T-helper 17 cell (primary cell): ENCODE measurements at regions not wholly inside any gene's neighbourhood (a gene's known extent, or its start where the extent isn't known, plus 50 kb on each side); places are given as distances from the start of the nearest gene placed in this dataset.

ENCODE experiments used
- ATAC-seq: fragments of 150-1000 bp; cut with Tn5 transposase; 2 replicates; pipeline ENCODE4 v1.10.0; 2021; ENCODE audit warnings: mild to moderate bottlenecking, moderate library complexity
- DNase-seq, 3 donors: peaks; one replicate each; pipeline versions ENCODE4 v3.0.0 to v3.0.0-alpha.2; 2020 to 2021
- H3K9me3 ChIP-seq: one replicate; pipeline ENCODE4 v1.7.0; 2013; ENCODE audit warnings: low read length, mild to moderate bottlenecking; ENCODE audit not compliant: control insufficient read depth, poor library complexity, severe bottlenecking
- H3K27ac Mint-ChIP-seq: one replicate; pipeline ENCODE4 v1.8.0; 2022; ENCODE audit warnings: mild to moderate bottlenecking, moderate library complexity, mixed read lengths
- H3K27me3 Mint-ChIP-seq: one replicate; pipeline ENCODE4 v1.8.0; 2022; ENCODE audit warnings: mixed read lengths
- H3K36me3 Mint-ChIP-seq: one replicate; pipeline ENCODE4 v1.8.0; 2022; ENCODE audit warnings: low read depth, mixed read lengths
- H3K4me1 Mint-ChIP-seq: one replicate; pipeline ENCODE4 v1.8.0; 2022; ENCODE audit warnings: mild to moderate bottlenecking, mixed read lengths
- H3K4me3 Mint-ChIP-seq: one replicate; pipeline ENCODE4 v1.8.0; 2022; ENCODE audit warnings: mild to moderate bottlenecking, moderate library complexity, mixed read lengths

DNA sequence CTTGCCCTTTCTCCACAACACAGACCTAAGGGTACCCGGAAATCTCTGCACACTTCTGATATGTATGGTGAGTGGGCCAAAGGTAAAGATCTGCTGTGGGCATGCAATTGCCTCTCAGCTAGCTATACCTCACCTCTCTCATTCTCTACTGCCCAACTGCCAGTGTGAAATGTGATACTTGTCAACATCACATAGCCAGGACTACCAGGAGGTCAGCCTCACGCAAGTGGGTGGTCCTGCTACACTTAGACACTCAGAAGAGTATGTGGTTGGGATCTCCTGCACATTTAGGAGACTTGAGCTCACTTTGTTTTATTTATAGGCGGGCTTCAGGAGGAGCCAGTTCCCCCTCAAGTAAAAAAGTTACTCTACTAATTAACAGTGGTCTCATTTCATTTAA is 88.0 kb upstream of the MAN2A1 start:
- Mint-ChIP-seq H3K36me3 (no peaks in the 10 kb centered on the region), H3K4me1 (no peaks in the 10 kb centered on the region), H3K27ac (no peak overlapping the region), H3K4me3 (no peak overlapping the region), H3K27me3 (peaks cover 25% of the 10 kb centered on the region)
- ATAC-seq = no peak
- DNase-seq = no peak
- H3K9me3 ChIP-seq = no peaks in the 10 kb centered on the region

DNA sequence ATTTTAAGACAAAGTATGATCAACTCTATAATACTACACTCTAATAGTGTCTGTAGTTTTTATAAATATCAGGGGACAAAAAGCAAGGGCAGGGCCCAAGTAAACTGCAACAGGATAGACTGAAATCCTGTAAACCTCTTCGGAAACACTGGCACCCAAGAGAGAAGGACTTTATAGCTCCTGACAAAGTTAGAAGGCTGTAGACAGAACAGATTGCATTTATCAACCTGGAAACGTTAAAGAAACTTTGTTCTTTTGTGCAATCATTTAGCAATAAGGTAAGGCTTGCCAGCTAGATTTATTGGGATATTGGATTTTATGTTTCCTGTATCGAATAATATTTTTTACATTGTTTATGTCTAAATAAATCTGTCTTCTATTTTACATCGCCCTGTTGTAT is 91.8 kb upstream of the MAN2A1 start:
- no peak for ATAC-seq
- DNase-seq = no peak
- no peaks in the 10 kb centered on the region for H3K9me3 ChIP-seq
- H3K4me1 Mint-ChIP-seq = peaks cover 4% of the 10 kb centered on the region
- no peak overlapping the region for H3K4me3 Mint-ChIP-seq
- peaks cover 17% of the 10 kb centered on the region for H3K27me3 Mint-ChIP-seq
- H3K36me3 Mint-ChIP-seq = no peaks in the 10 kb centered on the region
- H3K27ac Mint-ChIP-seq = no peak overlapping the region

DNA sequence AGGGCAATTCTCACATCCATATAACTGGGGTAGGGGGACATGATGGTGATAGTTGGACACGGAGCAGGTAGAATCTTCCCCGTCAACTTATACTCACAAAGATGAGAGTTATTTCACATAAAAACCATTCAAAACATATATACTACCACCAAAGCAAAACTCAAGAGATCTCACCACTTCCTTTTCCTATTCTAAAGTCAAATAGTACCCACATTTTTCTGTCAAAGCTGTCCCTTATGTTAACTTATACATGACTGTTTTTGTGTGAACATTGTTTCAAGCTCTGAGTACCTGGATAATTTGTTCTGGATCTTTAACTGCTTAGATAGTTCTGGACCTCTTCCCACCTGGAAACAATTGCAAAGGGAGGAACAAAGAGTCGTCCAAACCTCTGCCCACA is 95.5 kb upstream of the MAN2A1 start:
- Mint-ChIP-seq H3K36me3 (no peaks in the 10 kb centered on the region), H3K4me1 (peaks cover 8% of the 10 kb centered on the region), H3K27me3 (peaks cover 1% of the 10 kb centered on the region), H3K27ac (no peak overlapping the region), H3K4me3 (no peak overlapping the region)
- no peaks in the 10 kb centered on the region for H3K9me3 ChIP-seq
- DNase-seq (no peak), ATAC-seq (no peak)

- no peak for ATAC-seq
- Mint-ChIP-seq H3K4me1 (peaks cover 8% of the 10 kb centered on the region), H3K36me3 (peaks cover 2% of the 10 kb centered on the region), H3K27ac (no peak overlapping the region), H3K4me3 (no peak overlapping the region), H3K27me3 (peaks cover under 1% of the 10 kb centered on the region)
- no peak for DNase-seq
- H3K9me3 ChIP-seq = no peaks in the 10 kb centered on the region
Measured at GRCh38 chr5:109590799-109591198, 98.9 kb upstream of the MAN2A1 start.

DNA sequence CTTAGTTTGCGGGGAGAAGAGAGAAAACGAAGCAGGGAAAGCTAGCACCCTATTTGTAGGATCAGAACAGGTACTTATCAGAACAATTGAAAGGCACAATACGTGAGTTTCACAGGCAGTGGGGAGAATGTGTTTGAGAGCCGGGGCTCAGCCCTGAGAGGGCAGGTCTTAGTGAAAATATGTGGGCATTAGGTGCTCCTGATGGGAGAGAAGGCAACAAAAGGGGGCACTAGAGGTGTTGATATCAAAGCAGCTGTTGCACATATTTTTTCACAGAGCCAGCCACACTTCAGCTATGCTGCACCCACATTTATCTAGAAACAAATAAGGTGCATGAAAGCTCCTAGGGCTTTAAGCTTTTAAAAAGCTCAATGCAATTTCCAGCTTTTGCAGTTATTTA is 99.7 kb upstream of the MAN2A1 start:
- Mint-ChIP-seq H3K27me3 (peaks cover 7% of the 10 kb centered on the region), H3K27ac (no peak overlapping the region), H3K36me3 (peaks cover 2% of the 10 kb centered on the region), H3K4me1 (peaks cover 8% of the 10 kb centered on the region), H3K4me3 (no peak overlapping the region)
- ATAC-seq (no peak), DNase-seq (no peak)
- H3K9me3 ChIP-seq = no peaks in the 10 kb centered on the region

DNA sequence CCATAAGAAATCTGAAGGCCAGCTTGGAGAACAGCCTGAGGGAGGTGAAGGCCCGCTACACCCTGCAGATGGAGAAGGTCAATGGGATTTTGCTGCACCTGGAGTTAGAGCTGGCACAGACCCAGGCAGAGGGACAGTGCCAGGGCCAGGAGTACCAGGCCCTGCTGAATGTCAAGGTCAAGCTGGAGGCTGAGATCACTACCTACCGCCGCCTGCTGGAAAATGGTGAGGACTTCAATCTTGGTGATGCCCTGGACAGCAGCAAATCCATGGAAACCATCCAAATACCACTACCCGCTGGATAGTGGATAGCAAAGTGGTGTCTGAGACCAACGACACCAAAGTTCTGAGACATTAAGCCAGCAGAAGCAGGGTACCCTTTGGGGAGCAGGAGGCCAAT is 100.5 kb upstream of the MAN2A1 start:
- Mint-ChIP-seq H3K27me3 (peaks cover 15% of the 10 kb centered on the region), H3K36me3 (peaks cover 2% of the 10 kb centered on the region), H3K27ac (no peak overlapping the region), H3K4me3 (no peak overlapping the region), H3K4me1 (peaks cover 7% of the 10 kb centered on the region)
- ATAC-seq (no peak), DNase-seq (no peak)
- H3K9me3 ChIP-seq = no peaks in the 10 kb centered on the region

GRCh38 chr5:109588281-109589035 is 101.3 kb upstream of the MAN2A1 start:
- peaks cover 7% of the 10 kb centered on the region for H3K4me1 Mint-ChIP-seq
- ATAC-seq (no peak), DNase-seq (no peak)
- H3K4me3 Mint-ChIP-seq = peak overlapping the region; percentile 15
- H3K36me3 Mint-ChIP-seq = peaks cover 2% of the 10 kb centered on the region
- no peaks in the 10 kb centered on the region for H3K9me3 ChIP-seq
- peaks cover 18% of the 10 kb centered on the region for H3K27me3 Mint-ChIP-seq
- H3K27ac Mint-ChIP-seq = no peak overlapping the region

- H3K36me3 Mint-ChIP-seq = peaks cover 2% of the 10 kb centered on the region
- peaks cover 4% of the 10 kb centered on the region for H3K4me1 Mint-ChIP-seq
- ATAC-seq (no peak), DNase-seq (no peak)
- H3K27ac Mint-ChIP-seq = no peak overlapping the region
- peaks cover 23% of the 10 kb centered on the region for H3K27me3 Mint-ChIP-seq
- H3K4me3 Mint-ChIP-seq = no peak overlapping the region
- H3K9me3 ChIP-seq = no peaks in the 10 kb centered on the region
Measured at GRCh38 chr5:109584986-109585599, 104.6 kb upstream of the MAN2A1 start.

- no peaks in the 10 kb centered on the region for H3K9me3 ChIP-seq
- DNase-seq (no peak), ATAC-seq (no peak)
- H3K4me1 Mint-ChIP-seq = peaks cover 2% of the 10 kb centered on the region
- no peaks in the 10 kb centered on the region for H3K36me3 Mint-ChIP-seq
- H3K27me3 Mint-ChIP-seq = peaks cover 17% of the 10 kb centered on the region
- no peak overlapping the region for H3K4me3 Mint-ChIP-seq
- H3K27ac Mint-ChIP-seq = no peak overlapping the region
Measured at GRCh38 chr5:109580225-109580624, 109.5 kb upstream of the MAN2A1 start.

DNA sequence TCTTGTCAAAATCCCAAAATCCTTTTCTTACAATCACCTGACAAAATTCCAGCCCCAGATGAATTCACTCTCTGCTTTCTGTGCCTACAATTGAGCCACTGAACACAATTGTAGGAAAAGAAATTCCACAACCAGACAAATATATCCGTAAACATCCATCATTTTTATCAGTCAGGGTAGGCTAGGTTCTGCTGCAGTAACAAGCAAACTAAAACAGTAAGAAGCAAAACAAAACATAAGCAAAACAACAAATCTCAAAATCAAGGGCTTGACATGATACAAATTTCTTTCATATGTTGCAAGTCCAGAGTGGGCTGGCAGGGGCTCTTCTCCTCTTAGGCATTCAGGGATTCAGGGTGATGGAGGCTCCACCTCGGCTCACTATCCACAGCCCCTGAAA is 114.2 kb upstream of the MAN2A1 start:
- H3K36me3 Mint-ChIP-seq = no peaks in the 10 kb centered on the region
- H3K9me3 ChIP-seq = no peaks in the 10 kb centered on the region
- no peak overlapping the region for H3K4me3 Mint-ChIP-seq
- H3K4me1 Mint-ChIP-seq = no peaks in the 10 kb centered on the region
- ATAC-seq (no peak), DNase-seq (no peak)
- H3K27ac Mint-ChIP-seq = no peak overlapping the region
- H3K27me3 Mint-ChIP-seq = peaks cover 10% of the 10 kb centered on the region

- Mint-ChIP-seq H3K27ac (no peak overlapping the region), H3K4me1 (no peaks in the 10 kb centered on the region), H3K4me3 (no peak overlapping the region), H3K27me3 (peaks cover 10% of the 10 kb centered on the region), H3K36me3 (no peaks in the 10 kb centered on the region)
- DNase-seq = no peak
- no peaks in the 10 kb centered on the region for H3K9me3 ChIP-seq
- ATAC-seq = no peak
Measured at GRCh38 chr5:109574985-109575384, 114.7 kb upstream of the MAN2A1 start.

- H3K27ac Mint-ChIP-seq = no peak overlapping the region
Measured at GRCh38 chr5:109573766-109574165, 116.0 kb upstream of the MAN2A1 start.

GRCh38 chr5:109573256-109573655 is 116.5 kb upstream of the MAN2A1 start:
- DNase-seq (no peak), ATAC-seq (no peak)
- H3K4me1 Mint-ChIP-seq = no peaks in the 10 kb centered on the region
- no peak overlapping the region for H3K27ac Mint-ChIP-seq
- no peak overlapping the region for H3K4me3 Mint-ChIP-seq
- H3K27me3 Mint-ChIP-seq = peaks cover 10% of the 10 kb centered on the region
- H3K36me3 Mint-ChIP-seq = no peaks in the 10 kb centered on the region
- no peaks in the 10 kb centered on the region for H3K9me3 ChIP-seq

More at GRCh38 chr5:109573766-109574165, 116.0 kb upstream of the MAN2A1 start:
- ATAC-seq (no peak), DNase-seq (no peak)
- Mint-ChIP-seq H3K4me1 (no peaks in the 10 kb centered on the region), H3K27me3 (peaks cover 10% of the 10 kb centered on the region), H3K4me3 (no peak overlapping the region), H3K36me3 (no peaks in the 10 kb centered on the region)
- no peaks in the 10 kb centered on the region for H3K9me3 ChIP-seq

- peaks cover 11% of the 10 kb centered on the region for H3K27me3 Mint-ChIP-seq
- no peak overlapping the region for H3K4me3 Mint-ChIP-seq
- H3K9me3 ChIP-seq = no peaks in the 10 kb centered on the region
- ATAC-seq (no peak), DNase-seq (no peak)
- H3K36me3 Mint-ChIP-seq = no peaks in the 10 kb centered on the region
- no peaks in the 10 kb centered on the region for H3K4me1 Mint-ChIP-seq
- H3K27ac Mint-ChIP-seq = no peak overlapping the region
Measured at GRCh38 chr5:109571785-109572184, 117.9 kb upstream of the MAN2A1 start.
